Skin of body (tissue), 1 donor: ENCODE measurements at regions not wholly inside any gene's neighbourhood (a gene's known extent, or its start where the extent isn't known, plus 50 kb on each side); places are given as distances from the start of the nearest gene placed in this dataset.

Experiments used
- DNase-seq: peaks from one replicate; lab custom pipeline; 2025; lab: John Stamatoyannopoulos, UW

- DNase-seq, result no peak
Observed at GRCh38 chr4:24287096-24287495, 297.3 kb downstream of the DHX15 start.

GRCh38 chr4:24285759-24286158 lies 298.6 kb downstream of the DHX15 start:
- no peak for DNase-seq

- DNase-seq, result no peak
Observed at GRCh38 chr4:24282446-24282845, 301.9 kb downstream of the DHX15 start.

- no peak for DNase-seq
Observed at GRCh38 chr4:24279911-24280375, 304.4 kb downstream of the DHX15 start.

GRCh38 chr4:24279469-24279868 lies 304.9 kb downstream of the DHX15 start:
- no peak for DNase-seq

- DNase-seq, result no peak
Observed at GRCh38 chr4:24278693-24279092, 305.7 kb downstream of the DHX15 start.

GRCh38 chr4:24274381-24274941 lies 309.9 kb downstream of the DHX15 start:
- DNase-seq, result no peak

GRCh38 chr4:24273136-24273535 lies 311.2 kb downstream of the DHX15 start:
- DNase-seq, result no peak

GRCh38 chr4:24266951-24267722 lies 317.2 kb downstream of the DHX15 start:
- DNase-seq, result no peak

- DNase-seq, result no peak
Observed at GRCh38 chr4:24265989-24266388, 318.4 kb downstream of the DHX15 start.

GRCh38 chr4:24262616-24263015 lies 321.7 kb downstream of the DHX15 start:
- DNase-seq, result no peak

- DNase-seq, result no peak
Observed at GRCh38 chr4:24262084-24262483, 322.3 kb downstream of the DHX15 start.

- no peak for DNase-seq
Observed at GRCh38 chr4:24260923-24261564, 323.3 kb downstream of the DHX15 start.

- no peak for DNase-seq
Observed at GRCh38 chr4:24260133-24260715, 324.1 kb downstream of the DHX15 start.

GRCh38 chr4:24256547-24256946 lies 327.8 kb downstream of the DHX15 start:
- DNase-seq, result no peak

- DNase-seq, result no peak
Observed at GRCh38 chr4:24256066-24256465, 328.3 kb downstream of the DHX15 start.

GRCh38 chr4:24252121-24252520 lies 332.2 kb downstream of the DHX15 start:
- DNase-seq, result no peak

GRCh38 chr4:24251589-24251988 lies 332.8 kb downstream of the DHX15 start:
- DNase-seq, result no peak

GRCh38 chr4:24249972-24250371 lies 334.4 kb downstream of the DHX15 start:
- DNase-seq, result no peak

- no peak for DNase-seq
Observed at GRCh38 chr4:24248674-24249630, 335.4 kb downstream of the DHX15 start.

- no peak for DNase-seq
Observed at GRCh38 chr4:24245491-24245820, 338.9 kb downstream of the DHX15 start.
